Erythroblast (primary cell): ENCODE measurements at regions not wholly inside any gene's neighbourhood (a gene's known extent, or its start where the extent isn't known, plus 50 kb on each side); places are given as distances from the start of the nearest gene placed in this dataset.

Experiments
- DNase-seq, 2 experiments: peaks; one replicate each; lab custom pipeline; 2025; lab: John Stamatoyannopoulos, UW
- GATA1 ChIP-seq: IDR thresholded peaks from 2 replicates; pipeline ENCODE4 v1.6.1; 2011; ENCODE audit warnings: low read depth, mild to moderate bottlenecking, control low read depth, low read length, moderate library complexity
- POLR2A ChIP-seq: IDR thresholded peaks from 2 replicates; pipeline ENCODE4 v1.6.1; 2011; ENCODE audit warnings: mild to moderate bottlenecking, low read length

GRCh38 chr5:123873846-123874245, 361.9 kb downstream of the CSNK1G3 start:
- TF ChIP-seq GATA1 (no peak), POLR2A (no peak)
- no peak for DNase-seq

DNA sequence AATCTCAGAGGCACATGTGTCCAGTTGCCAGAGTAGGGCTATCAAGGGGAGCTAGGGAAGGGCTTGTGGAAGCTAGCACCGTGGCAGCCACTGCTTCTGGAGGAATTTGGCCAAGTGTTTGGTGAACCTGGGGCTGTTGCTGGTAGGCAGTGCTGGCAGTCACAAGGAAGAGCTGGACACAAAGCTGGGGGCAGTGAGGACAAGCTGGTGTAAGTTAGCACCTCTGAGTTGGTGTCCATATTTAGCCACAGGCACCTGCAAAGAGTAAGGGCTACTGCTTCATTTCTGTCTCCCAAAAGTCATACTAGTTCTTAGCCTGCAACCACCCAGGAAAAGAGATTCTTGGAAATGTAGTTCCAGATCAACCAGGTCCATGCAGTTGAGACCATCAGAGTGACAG, 359.4 kb downstream of the CSNK1G3 start:
- TF ChIP-seq POLR2A: no peak
- TF ChIP-seq GATA1: no peak
- DNase-seq: no peak

DNA sequence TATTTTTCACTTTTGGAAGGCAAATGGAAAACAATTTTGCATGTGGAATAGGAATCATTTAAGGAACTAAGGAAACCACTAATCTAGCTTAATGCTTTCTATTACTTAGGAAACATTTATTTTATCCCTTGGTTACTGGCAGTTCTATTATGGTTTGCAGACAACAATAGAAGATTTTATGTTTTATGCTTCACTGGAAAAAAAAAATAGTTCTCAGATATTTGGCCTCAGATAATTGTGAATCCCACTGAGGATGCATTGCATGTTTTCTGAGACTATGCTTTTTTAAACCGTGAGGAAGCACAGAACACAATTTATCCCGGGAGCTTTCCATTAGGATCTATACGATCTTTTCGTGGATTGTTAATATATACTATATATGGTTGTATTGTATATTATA, 356.9 kb downstream of the CSNK1G3 start:
- TF ChIP-seq POLR2A: no peak
- no peak for TF ChIP-seq GATA1
- no peak for DNase-seq

GRCh38 chr5:123868267-123868666, 356.3 kb downstream of the CSNK1G3 start:
- TF ChIP-seq POLR2A: no peak

DNA sequence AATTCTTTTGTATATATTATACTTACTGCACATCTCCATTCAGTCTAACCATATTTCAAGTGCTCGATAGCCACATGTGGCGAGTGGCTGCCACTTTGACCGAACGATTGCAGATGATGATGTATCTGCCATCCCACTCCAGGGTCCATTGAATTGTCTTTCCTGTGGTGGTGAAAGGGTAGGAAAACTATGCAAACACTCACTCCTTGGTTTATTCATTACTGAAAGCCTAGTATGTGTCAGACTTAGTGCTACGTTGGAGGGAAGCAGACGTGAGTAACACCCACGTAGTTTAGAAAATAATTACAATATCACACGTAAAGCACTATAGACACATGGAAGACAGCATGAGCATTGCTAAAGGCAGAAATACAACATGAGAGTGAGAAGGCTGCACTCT, 353.7 kb downstream of the CSNK1G3 start:
- DNase-seq: no peak

More at GRCh38 chr5:123868267-123868666, 356.3 kb downstream of the CSNK1G3 start:
- DNase-seq: no peak

GRCh38 chr5:123864578-123864977, 352.6 kb downstream of the CSNK1G3 start:
- TF ChIP-seq GATA1: no peak
- TF ChIP-seq POLR2A: no peak
- DNase-seq: no peak

More for the DNA sequence above, 353.7 kb downstream of the CSNK1G3 start:
- no peak for TF ChIP-seq GATA1
- no peak for TF ChIP-seq POLR2A

DNA sequence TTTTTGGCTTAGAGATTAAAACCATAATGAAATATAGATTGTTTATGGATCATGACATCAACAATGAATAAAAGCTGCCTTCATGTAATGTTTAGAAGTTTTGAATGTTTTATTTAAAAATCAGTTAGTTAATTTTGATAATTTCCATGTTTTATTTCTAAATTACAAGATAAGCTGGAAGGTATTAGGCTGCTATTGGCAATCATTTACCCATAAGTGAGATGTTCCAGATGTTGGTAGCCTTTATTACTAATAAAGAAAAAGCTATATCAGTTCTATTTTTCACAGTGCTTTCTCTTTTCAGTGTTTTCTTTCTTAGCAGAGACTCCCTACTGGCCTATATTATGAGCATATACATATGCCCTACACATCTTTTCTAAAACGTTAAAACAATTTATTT, 347.0 kb downstream of the CSNK1G3 start:
- no peak for DNase-seq
- TF ChIP-seq GATA1 (no peak), POLR2A (no peak)

- TF ChIP-seq POLR2A: no peak
- no peak for TF ChIP-seq GATA1
- DNase-seq: no peak
Observed at GRCh38 chr5:123856766-123857165, 344.8 kb downstream of the CSNK1G3 start.

DNA sequence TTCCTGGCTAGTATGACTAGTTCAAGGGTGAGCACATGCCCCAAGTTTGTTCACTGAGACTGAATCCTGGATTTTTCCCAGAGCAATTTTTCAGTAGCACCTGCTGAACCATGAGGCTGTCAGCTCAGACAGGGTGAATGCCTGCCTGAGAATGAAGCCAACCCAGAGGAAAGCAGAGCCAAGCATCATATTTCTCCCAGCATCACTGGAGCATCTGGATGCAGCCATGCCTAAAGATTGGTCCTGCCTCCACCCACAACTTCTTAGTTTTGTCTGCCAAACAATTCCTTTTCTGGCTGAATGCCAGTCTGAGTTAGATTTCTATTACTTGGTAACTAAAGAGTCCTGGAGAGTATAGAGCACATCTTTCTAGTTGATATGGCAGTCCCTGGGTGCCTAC, 343.6 kb downstream of the CSNK1G3 start:
- TF ChIP-seq GATA1 (no peak), POLR2A (no peak)
- DNase-seq: no peak

GRCh38 chr5:123845356-123846100, 333.6 kb downstream of the CSNK1G3 start:
- no peak for TF ChIP-seq GATA1
- DNase-seq: no peak

DNA sequence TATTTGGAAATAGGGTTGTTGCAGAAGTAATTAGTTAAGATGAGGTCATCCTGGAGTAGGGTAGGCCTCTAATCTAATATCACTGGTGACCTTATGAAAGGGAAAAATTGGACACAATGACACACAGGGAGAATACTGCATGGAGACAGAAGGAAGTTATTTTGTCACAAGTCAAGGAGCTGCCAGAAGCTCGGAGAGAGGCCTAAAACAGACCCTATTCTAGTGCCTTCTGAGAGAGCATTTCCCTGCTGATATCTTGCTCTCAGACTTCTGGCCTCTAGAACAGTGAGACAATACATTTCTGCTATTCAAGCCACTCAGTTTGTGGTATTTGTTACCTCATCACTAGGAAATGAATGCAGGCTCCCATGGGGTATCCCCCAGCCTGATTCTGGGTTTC, 332.9 kb downstream of the CSNK1G3 start:
- TF ChIP-seq GATA1: no peak
- TF ChIP-seq POLR2A: no peak
- DNase-seq: no peak

GRCh38 chr5:123835421-123835820, 323.4 kb downstream of the CSNK1G3 start:
- no peak for DNase-seq
- TF ChIP-seq GATA1 (no peak), POLR2A (no peak)

- no peak for TF ChIP-seq POLR2A
- no peak for TF ChIP-seq GATA1
- DNase-seq: no peak
Observed at GRCh38 chr5:123830575-123830974, 318.6 kb downstream of the CSNK1G3 start.

GRCh38 chr5:123827811-123828210, 315.8 kb downstream of the CSNK1G3 start:
- no peak for DNase-seq
- TF ChIP-seq POLR2A (no peak), GATA1 (no peak)

GRCh38 chr5:123819833-123820232, 307.9 kb downstream of the CSNK1G3 start:
- TF ChIP-seq GATA1 (no peak), POLR2A (no peak)

DNA sequence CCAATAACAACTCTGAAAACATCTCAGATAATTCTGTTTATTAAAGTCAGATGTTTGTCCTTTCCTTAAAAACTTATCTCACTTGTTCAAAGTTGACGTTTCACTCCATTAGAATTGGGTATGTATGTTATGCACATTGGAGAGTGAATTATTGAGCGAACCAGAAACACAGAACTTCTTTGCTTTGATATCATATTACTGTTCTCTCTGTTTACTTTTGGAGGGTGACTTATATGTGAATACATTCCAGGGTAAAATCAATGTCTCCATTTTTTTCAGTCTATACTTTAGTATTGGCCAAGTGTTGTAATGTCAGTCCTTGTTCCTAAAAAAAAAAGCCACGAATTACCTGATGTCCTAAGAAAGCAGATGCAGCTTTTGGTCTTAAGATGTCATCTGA, 307.4 kb downstream of the CSNK1G3 start:
- TF ChIP-seq POLR2A (no peak), GATA1 (no peak)
- DNase-seq: no peak

More at GRCh38 chr5:123819833-123820232, 307.9 kb downstream of the CSNK1G3 start:
- DNase-seq: no peak
